IMR-90 (cell line): ENCODE measurements at regions not wholly inside any gene's neighbourhood (a gene's known extent, or its start where the extent isn't known, plus 50 kb on each side); places are given as distances from the start of the nearest gene placed in this dataset.

Experiments used
- ATAC-seq: fragments of 200-7000 bp; cut with Tn5 transposase; 2 replicates; pipeline ENCODE4 v1.9.1; 2020; ENCODE audit warnings: low read depth, mild to moderate bottlenecking, moderate library complexity
- BruUV-seq: library from RNA; stranded (reverse); fragments of 400-500 nt; replicated peaks from 2 replicates; lab custom pipeline; 2021; lab: Mats Ljungman, UMichigan
- CTCF ChIA-PET: fragments of 300-600 bp; formaldehyde crosslinking; extraction: SDS; loops from one replicate; lab custom pipeline; 2021; ENCODE audit warnings: antibody characterized with exemption; lab: Yijun Ruan, JAX
- POLR2A ChIA-PET: fragments of 300-600 bp; sonication (Branson Sonifier 250); formaldehyde crosslinking; loops from one replicate; lab custom pipeline; 2022; ENCODE audit warnings: antibody characterized with exemption; ENCODE audit not compliant: unreplicated experiment; lab: Charles Lee
- DNase-seq: peaks from one replicate; pipeline ENCODE4 v3.0.0; 2013
- H2AFZ ChIP-seq: replicated peaks from 2 replicates; pipeline ENCODE3; 2013; ENCODE audit warnings: low read length, mild to moderate bottlenecking; ENCODE audit not compliant: poor library complexity
- H2AK5ac ChIP-seq: 2 replicates; pipeline ENCODE4 v1.6.1; 2013; ENCODE audit warnings: low read depth, low read length, inconsistent platforms
- H2AK9ac ChIP-seq: replicated peaks from 2 replicates; pipeline ENCODE3; 2013; ENCODE audit warnings: mild to moderate bottlenecking, low read depth, low read length, moderate library complexity; ENCODE audit not compliant: poor library complexity
- H2BK120ac ChIP-seq: 2 replicates; pipeline ENCODE4 v1.6.1; 2013; ENCODE audit warnings: low read depth, low read length, inconsistent platforms
- H2BK15ac ChIP-seq: 3 replicates; pipeline ENCODE4 v1.6.1; 2013; ENCODE audit warnings: low read depth, low read length, inconsistent platforms
- H2BK20ac ChIP-seq: 2 replicates; pipeline ENCODE4 v1.6.1; 2013; ENCODE audit warnings: low read depth, mild to moderate bottlenecking, inconsistent platforms, low read length, moderate library complexity
- H2BK5ac ChIP-seq: 2 replicates; pipeline ENCODE4 v1.6.1; 2013; ENCODE audit warnings: mild to moderate bottlenecking, low read depth, low read length, inconsistent platforms; ENCODE audit not compliant: poor library complexity, severe bottlenecking
- H3K14ac ChIP-seq: replicated peaks from 2 replicates; pipeline ENCODE4 v1.6.1; 2013; ENCODE audit warnings: low read depth, low read length, inconsistent platforms
- H3K18ac ChIP-seq: 2 replicates; pipeline ENCODE4 v1.6.1; 2013; ENCODE audit warnings: low read depth, low read length, control low read depth
- H3K23ac ChIP-seq: 2 replicates; pipeline ENCODE4 v1.6.1; 2013; ENCODE audit warnings: low read depth, low read length, inconsistent platforms
- H3K27ac ChIP-seq: 2 replicates; pipeline ENCODE4 v1.5.1; 2013; ENCODE audit warnings: mild to moderate bottlenecking, control low read depth, low read length; ENCODE audit not compliant: insufficient read depth
- H3K27me3 ChIP-seq: 2 replicates; pipeline ENCODE4 v1.6.1; 2013; ENCODE audit warnings: low read length; ENCODE audit not compliant: control insufficient read depth, insufficient read depth
- H3K36me3 ChIP-seq: 2 replicates; pipeline ENCODE4 v1.6.1; 2013; ENCODE audit warnings: low read length, mixed read lengths; ENCODE audit not compliant: control insufficient read depth, insufficient read depth
- H3K4ac ChIP-seq: 2 replicates; pipeline ENCODE4 v1.6.1; 2013; ENCODE audit warnings: low read depth, low read length, inconsistent platforms
- H3K4me1 ChIP-seq: 2 replicates; pipeline ENCODE4 v1.6.1; 2013; ENCODE audit warnings: low read length, mixed read lengths; ENCODE audit not compliant: control insufficient read depth, insufficient read depth
- H3K4me2 ChIP-seq: 2 replicates; pipeline ENCODE4 v1.6.1; 2013; ENCODE audit warnings: low read depth, mild to moderate bottlenecking, control low read depth, low read length, moderate library complexity
- H3K4me3 ChIP-seq: 2 replicates; pipeline ENCODE4 v1.5.1; 2013; ENCODE audit warnings: low read depth, mild to moderate bottlenecking, control low read depth, low read length, moderate library complexity; ENCODE audit not compliant: insufficient read depth
- H3K56ac ChIP-seq: 2 replicates; pipeline ENCODE4 v1.6.1; 2013; ENCODE audit warnings: low read length, inconsistent platforms; ENCODE audit not compliant: insufficient read depth; ENCODE audit errors: extremely low read depth
- H3K79me1 ChIP-seq, 2 experiments: 2 replicates each; pipeline ENCODE4 v1.6.1; 2013; ENCODE audit warnings: low read length in 2 of 2, inconsistent platforms in 1 of 2, low read depth in 1 of 2
- H3K9ac ChIP-seq: 2 replicates; pipeline ENCODE4 v1.6.1; 2013; ENCODE audit warnings: low read depth, low read length, control low read depth
- H3K9me1 ChIP-seq: 2 replicates; pipeline ENCODE4 v1.6.1; 2013; ENCODE audit warnings: low read length, inconsistent platforms; ENCODE audit not compliant: insufficient read depth
- H3K9me3 ChIP-seq: 2 replicates; pipeline ENCODE4 v1.6.1; 2013; ENCODE audit warnings: low read length; ENCODE audit not compliant: control insufficient read depth, insufficient read depth
- H4K20me1 ChIP-seq: 2 replicates; pipeline ENCODE4 v1.6.1; 2013; ENCODE audit warnings: low read length, inconsistent platforms; ENCODE audit not compliant: insufficient read depth
- H4K5ac ChIP-seq: 2 replicates; pipeline ENCODE4 v1.6.1; 2013; ENCODE audit warnings: mild to moderate bottlenecking, low read depth, low read length, control low read depth
- H4K8ac ChIP-seq, 2 experiments: 2 replicates each; pipeline ENCODE4 v1.6.1; 2013; ENCODE audit warnings: low read depth in 2 of 2, low read length in 2 of 2, control low read depth in 1 of 2, inconsistent platforms in 1 of 2
- H4K91ac ChIP-seq: 2 replicates; pipeline ENCODE4 v1.6.1; 2013; ENCODE audit warnings: low read depth, low read length, inconsistent platforms; ENCODE audit not compliant: insufficient read depth
- BHLHE40 ChIP-seq: fragments of 150-350 bp; IDR thresholded peaks from 2 replicates; pipeline ENCODE4 v1.6.1; 2016; ENCODE audit warnings: mild to moderate bottlenecking, low read depth, low read length
- CEBPB ChIP-seq: IDR thresholded peaks from 2 replicates; pipeline ENCODE4 v1.6.1; 2012; ENCODE audit warnings: low read depth, low read length, improper control_type of control experiment
- CHD1 ChIP-seq: IDR thresholded peaks from 2 replicates; pipeline ENCODE4 v1.6.1; 2012; ENCODE audit warnings: low read depth, low read length, improper control_type of control experiment
- FOS ChIP-seq: fragments of 150-350 bp; IDR thresholded peaks from 2 replicates; pipeline ENCODE4 v1.6.1; 2016; ENCODE audit warnings: low read depth, low read length
- MAFK ChIP-seq: IDR thresholded peaks from 2 replicates; pipeline ENCODE4 v1.6.1; 2012; ENCODE audit warnings: low read depth, low read length, improper control_type of control experiment
- MAZ ChIP-seq: IDR thresholded peaks from 2 replicates; pipeline ENCODE4 v1.6.1; 2012; ENCODE audit warnings: low read depth, mild to moderate bottlenecking, low read length, improper control_type of control experiment, moderate library complexity, borderline replicate concordance
- MXI1 ChIP-seq: IDR thresholded peaks from 2 replicates; pipeline ENCODE4 v1.6.1; 2012; ENCODE audit warnings: low read depth, mild to moderate bottlenecking, low read length, moderate library complexity, borderline replicate concordance
- NFE2L2 ChIP-seq: fragments of 150-350 bp; IDR thresholded peaks from 2 replicates; pipeline ENCODE4 v1.6.1; 2016; ENCODE audit warnings: low read depth, mild to moderate bottlenecking, low read length
- POLR2A ChIP-seq: IDR thresholded peaks from 2 replicates; pipeline ENCODE4 v1.6.1; 2012; ENCODE audit warnings: mild to moderate bottlenecking, low read depth, low read length
- RAD21 ChIP-seq: IDR thresholded peaks from 2 replicates; pipeline ENCODE4 v1.6.1; 2012; ENCODE audit warnings: low read length, improper control_type of control experiment
- RCOR1 ChIP-seq: IDR thresholded peaks from 2 replicates; pipeline ENCODE4 v1.6.1; 2012; ENCODE audit warnings: mild to moderate bottlenecking, low read length, improper control_type of control experiment; ENCODE audit not compliant: insufficient replicate concordance
- RFX5 ChIP-seq: IDR thresholded peaks from 2 replicates; pipeline ENCODE4 v1.8.0; 2012; ENCODE audit warnings: low read depth, mild to moderate bottlenecking, low read length, moderate library complexity
- SMC3 ChIP-seq: fragments of 150-350 bp; IDR thresholded peaks from 2 replicates; pipeline ENCODE4 v1.6.1; 2016; ENCODE audit warnings: low read depth, mild to moderate bottlenecking, antibody characterized with exemption, low read length, moderate library complexity
- dilution Hi-C: fragments of 300-500 bp; cut with HindIII; formaldehyde crosslinking; loops from one replicate; pipeline ENCODE4 v1.14.3; 2018; ENCODE audit warnings: low sequenced_read_pairs; ENCODE audit not compliant: unreplicated experiment
- in situ Hi-C: fragments of 300-500 bp; cut with MboI; formaldehyde crosslinking; loops from 3 replicates; pipeline ENCODE4 v1.14.3; 2019; ENCODE audit warnings: low sequenced_read_pairs, inconsistent platforms, mixed read lengths
- intact Hi-C: fragments of 100-400 bp; cut with micrococcal nuclease; formaldehyde crosslinking; loops from 2 replicates; pipeline ENCODE4 v1.10.0; 2022
- TF ChIP-seq, protein P1 (sequence below): conservative IDR thresholded peaks from 2 replicates; pipeline ENCODE4 v1.5.1; 2012; ENCODE audit warnings: mild to moderate bottlenecking, low read depth, low read length, improper control_type of control experiment
- TF ChIP-seq, protein P2 (sequence below): fragments of 150-350 bp; IDR thresholded peaks from 2 replicates; pipeline ENCODE4 v1.6.1; 2016; ENCODE audit warnings: low read depth, mild to moderate bottlenecking, low read length, moderate library complexity, borderline replicate concordance
- TF ChIP-seq, protein P3 (sequence below): fragments of 150-350 bp; IDR thresholded peaks from 2 replicates; pipeline ENCODE4 v1.6.1; 2017; ENCODE audit warnings: mild to moderate bottlenecking, antibody characterized with exemption, low read length, low read depth

DNA sequence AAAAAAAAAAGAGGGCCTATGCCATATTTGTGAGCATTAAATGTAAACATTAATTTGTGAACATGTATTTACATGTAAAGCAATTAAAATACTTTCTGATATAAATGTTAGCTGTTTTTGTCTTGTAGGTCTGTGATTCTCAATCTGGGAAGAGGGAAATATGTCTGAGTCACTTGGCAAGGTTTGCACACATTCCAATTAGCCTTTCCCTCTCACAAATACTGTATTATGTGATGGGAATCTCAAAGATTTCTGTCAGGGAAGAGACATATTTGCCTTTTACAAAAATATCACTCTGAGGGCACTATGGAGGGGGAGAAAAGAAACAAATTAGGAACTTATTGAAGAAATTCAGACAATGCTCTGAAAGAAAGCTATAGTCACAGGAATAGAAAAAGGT, 483.6 kb downstream of the GBE1 start:
- DNase-seq, result peak; percentile 4
- ChIA-PET CTCF (no interaction called here), POLR2A (no interaction called here)
- TF ChIP-seq, protein P1, sequence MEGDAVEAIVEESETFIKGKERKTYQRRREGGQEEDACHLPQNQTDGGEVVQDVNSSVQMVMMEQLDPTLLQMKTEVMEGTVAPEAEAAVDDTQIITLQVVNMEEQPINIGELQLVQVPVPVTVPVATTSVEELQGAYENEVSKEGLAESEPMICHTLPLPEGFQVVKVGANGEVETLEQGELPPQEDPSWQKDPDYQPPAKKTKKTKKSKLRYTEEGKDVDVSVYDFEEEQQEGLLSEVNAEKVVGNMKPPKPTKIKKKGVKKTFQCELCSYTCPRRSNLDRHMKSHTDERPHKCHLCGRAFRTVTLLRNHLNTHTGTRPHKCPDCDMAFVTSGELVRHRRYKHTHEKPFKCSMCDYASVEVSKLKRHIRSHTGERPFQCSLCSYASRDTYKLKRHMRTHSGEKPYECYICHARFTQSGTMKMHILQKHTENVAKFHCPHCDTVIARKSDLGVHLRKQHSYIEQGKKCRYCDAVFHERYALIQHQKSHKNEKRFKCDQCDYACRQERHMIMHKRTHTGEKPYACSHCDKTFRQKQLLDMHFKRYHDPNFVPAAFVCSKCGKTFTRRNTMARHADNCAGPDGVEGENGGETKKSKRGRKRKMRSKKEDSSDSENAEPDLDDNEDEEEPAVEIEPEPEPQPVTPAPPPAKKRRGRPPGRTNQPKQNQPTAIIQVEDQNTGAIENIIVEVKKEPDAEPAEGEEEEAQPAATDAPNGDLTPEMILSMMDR, result no peak
- no peak for TF ChIP-seq SMC3
- no peak for TF ChIP-seq MAZ
- TF ChIP-seq, protein P2, sequence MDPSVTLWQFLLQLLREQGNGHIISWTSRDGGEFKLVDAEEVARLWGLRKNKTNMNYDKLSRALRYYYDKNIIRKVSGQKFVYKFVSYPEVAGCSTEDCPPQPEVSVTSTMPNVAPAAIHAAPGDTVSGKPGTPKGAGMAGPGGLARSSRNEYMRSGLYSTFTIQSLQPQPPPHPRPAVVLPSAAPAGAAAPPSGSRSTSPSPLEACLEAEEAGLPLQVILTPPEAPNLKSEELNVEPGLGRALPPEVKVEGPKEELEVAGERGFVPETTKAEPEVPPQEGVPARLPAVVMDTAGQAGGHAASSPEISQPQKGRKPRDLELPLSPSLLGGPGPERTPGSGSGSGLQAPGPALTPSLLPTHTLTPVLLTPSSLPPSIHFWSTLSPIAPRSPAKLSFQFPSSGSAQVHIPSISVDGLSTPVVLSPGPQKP, result no peak
- no peak for TF ChIP-seq POLR2A
- no peak for TF ChIP-seq NFE2L2
- no peak for TF ChIP-seq MXI1
- TF ChIP-seq FOS, result no peak
- TF ChIP-seq MAFK, result no peak
- TF ChIP-seq, protein P3, sequence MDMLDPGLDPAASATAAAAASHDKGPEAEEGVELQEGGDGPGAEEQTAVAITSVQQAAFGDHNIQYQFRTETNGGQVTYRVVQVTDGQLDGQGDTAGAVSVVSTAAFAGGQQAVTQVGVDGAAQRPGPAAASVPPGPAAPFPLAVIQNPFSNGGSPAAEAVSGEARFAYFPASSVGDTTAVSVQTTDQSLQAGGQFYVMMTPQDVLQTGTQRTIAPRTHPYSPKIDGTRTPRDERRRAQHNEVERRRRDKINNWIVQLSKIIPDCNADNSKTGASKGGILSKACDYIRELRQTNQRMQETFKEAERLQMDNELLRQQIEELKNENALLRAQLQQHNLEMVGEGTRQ, result no peak
- TF ChIP-seq RFX5, result no peak
- no peak for TF ChIP-seq RAD21
- no peak for TF ChIP-seq CHD1
- no peak for TF ChIP-seq RCOR1
- no peak for TF ChIP-seq BHLHE40
- TF ChIP-seq CEBPB, result no peak
- Histone ChIP-seq H2AFZ (no peak overlapping the region), H3K27ac (no peak overlapping the region), H3K9me3 (no peaks in the 10 kb centered on the region), H3K9me1 (no peaks in the 10 kb centered on the region), H3K23ac (no peak overlapping the region), H3K9ac (no peak overlapping the region), H4K5ac (no peak overlapping the region), H3K4ac (no peak overlapping the region), H4K91ac (no peak overlapping the region), H2AK9ac (no peak overlapping the region), H3K14ac (no peak overlapping the region), H3K36me3 (no peaks in the 10 kb centered on the region), H3K4me1 (no peaks in the 10 kb centered on the region), H2BK15ac (no peak overlapping the region), H2BK5ac (no peak overlapping the region), H3K18ac (no peak overlapping the region), H3K4me3 (no peak overlapping the region), H2BK120ac (no peak overlapping the region), H2BK20ac (no peak overlapping the region), H4K8ac (no peak overlapping the region), H3K4me2 (no peak overlapping the region), H3K79me1 (no peaks in the 10 kb centered on the region), H3K27me3 (no peaks in the 10 kb centered on the region), H2AK5ac (no peak overlapping the region), H3K56ac (no peak overlapping the region), H4K20me1 (no peaks in the 10 kb centered on the region)
- BruUV-seq, result no TSS peak
- ATAC-seq, result no peak
- intact Hi-C loops, result no loop called here
- in situ Hi-C loops, result no loop called here
- dilution Hi-C loops, result no loop called here
